Inferior parietal cortex (tissue), 1 donor: ENCODE measurements at regions not wholly inside any gene's neighbourhood (a gene's known extent, or its start where the extent isn't known, plus 50 kb on each side); places are given as distances from the start of the nearest gene placed in this dataset.

Experiments used
- DNase-seq: peaks from one replicate; pipeline ENCODE4 v3.0.0-alpha.2; 2016; ENCODE audit errors: extremely low spot score

DNA sequence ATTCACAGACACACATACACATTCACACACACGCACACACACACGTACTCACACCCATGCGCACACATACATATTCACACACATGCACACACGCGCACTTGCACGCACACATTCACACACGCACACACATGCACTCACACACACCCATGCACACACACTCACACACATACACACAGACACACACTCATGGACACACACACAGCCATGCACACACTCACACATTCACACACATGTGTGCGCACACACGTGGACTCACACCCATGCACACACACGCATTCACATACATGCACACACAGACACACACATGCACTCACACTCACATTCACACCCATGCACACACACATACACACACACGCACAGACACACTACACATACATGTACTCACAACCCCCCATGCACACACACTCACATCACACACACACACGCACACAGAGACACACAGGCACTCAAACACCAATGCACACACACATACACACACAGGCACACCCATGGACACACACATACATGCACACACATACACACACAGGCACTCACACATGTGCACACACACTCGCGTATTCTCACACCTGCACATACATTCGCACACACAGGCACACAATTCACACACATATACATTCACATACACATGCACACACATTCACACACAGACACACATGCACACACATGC, 589.1 kb downstream of the PTPRU start:
- DNase-seq: no peak

DNA sequence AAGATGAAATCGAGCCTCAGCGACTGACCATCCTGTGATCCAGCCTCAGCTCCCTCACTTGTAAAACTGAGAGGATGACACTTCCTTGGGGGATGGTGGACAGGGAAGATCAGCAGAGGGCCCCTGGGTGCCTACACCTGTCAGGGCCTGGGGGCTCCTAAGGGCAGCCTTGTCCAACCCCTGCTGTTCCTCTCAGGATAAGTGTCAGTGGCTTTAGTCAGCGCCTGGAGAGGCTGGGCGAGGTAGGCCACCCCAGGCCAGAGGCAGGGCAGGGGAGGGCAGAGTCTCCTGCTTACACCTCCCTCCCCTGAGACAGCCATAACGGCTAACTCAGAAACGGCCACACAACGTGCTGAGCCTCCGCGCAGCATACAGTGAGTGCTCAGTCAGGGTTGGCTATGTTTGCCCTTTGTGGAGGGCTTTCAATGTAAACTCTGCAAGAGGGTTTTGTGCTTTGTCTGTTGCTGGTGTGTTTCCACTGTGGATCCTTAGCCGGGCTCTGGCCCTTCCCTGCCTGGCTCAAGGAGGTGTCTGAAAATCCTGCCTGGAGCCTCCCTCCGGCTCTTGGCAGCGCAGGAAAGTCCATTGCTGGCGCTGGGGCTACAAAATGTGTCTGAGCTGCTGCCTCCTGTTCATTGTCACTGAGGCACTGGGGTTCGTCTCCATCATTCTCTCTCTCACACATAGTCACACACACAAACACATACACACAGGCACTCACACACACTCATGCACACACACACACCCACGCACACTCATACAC, 588.4 kb downstream of the PTPRU start:
- DNase-seq: no peak

DNA sequence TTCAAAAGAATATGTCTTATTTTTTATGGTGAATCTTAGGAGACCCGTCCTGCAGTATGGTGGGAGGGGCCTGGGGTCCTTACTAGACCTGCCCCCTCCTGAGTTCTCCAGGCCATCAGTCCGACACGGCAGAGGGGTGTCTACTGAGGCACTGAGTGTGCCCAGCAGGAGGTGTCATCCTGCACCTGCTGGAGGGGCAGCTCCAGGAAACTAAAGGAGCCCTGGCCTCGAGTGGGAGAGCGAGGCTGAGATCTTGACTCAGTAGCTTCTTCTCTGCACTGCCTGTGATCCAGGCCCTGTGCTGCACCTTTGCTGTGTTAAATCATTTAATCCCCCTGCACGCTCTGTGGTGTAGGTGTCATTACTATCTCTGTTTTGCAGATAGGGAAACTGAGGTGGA, 587.7 kb downstream of the PTPRU start:
- DNase-seq: no peak

DNA sequence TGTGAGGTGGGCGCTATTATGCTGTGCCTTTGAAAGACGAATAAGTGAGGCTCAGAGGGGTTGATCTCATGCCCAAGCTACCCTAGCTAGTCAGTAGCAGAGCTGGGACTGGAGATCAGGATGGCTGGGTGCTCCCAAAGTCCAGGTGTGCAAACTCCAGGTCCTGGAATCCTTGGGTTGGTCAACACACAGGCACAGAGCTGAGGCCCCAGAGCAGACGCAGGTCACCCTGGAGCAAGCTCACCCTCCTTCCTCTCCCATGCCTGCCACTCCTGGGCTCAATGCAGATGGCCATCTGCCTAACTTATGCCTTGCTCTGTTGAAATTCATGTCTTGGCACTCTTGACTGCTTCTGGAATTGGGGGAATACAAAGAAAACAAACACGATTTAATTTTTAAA, 587.2 kb downstream of the PTPRU start:
- no peak for DNase-seq

DNA sequence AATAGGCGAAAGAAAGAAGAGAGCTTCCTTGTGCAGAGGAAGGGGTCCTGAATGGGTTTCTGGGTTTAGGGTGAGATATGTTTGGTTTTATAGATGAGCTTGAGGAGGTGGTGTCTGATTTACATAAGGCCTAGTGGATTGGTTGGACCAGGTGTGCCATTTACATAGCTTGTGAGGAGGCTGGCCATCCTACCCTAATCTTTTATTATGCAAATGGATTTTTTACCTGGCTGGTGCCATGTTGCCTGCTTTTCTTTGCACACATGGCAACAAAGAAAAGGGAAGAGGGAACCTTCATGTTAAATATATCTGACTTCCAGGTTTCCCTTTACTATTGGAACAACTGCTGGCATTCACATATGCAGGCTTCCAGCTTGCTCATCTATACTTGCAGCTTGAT, 585.3 kb downstream of the PTPRU start:
- no peak for DNase-seq

DNA sequence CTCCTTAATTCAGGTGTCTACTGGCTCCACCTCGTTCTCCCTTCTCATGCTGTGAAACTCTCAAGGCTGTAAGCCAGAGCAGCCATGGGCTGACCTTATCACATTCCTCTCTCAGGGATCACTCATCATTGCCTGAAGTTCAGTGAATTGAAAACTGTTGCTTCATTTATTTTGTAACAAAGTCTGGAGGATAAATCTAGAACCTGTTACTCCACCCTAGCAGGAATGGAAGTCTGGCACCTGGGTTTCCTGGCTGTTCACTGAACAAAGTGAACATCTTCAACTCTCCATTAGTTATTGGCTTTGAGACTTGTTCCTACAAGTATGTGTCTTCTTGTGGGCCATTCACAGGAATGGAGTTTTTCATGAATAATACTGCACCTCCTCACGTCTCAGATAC, 584.1 kb downstream of the PTPRU start:
- no peak for DNase-seq

DNA sequence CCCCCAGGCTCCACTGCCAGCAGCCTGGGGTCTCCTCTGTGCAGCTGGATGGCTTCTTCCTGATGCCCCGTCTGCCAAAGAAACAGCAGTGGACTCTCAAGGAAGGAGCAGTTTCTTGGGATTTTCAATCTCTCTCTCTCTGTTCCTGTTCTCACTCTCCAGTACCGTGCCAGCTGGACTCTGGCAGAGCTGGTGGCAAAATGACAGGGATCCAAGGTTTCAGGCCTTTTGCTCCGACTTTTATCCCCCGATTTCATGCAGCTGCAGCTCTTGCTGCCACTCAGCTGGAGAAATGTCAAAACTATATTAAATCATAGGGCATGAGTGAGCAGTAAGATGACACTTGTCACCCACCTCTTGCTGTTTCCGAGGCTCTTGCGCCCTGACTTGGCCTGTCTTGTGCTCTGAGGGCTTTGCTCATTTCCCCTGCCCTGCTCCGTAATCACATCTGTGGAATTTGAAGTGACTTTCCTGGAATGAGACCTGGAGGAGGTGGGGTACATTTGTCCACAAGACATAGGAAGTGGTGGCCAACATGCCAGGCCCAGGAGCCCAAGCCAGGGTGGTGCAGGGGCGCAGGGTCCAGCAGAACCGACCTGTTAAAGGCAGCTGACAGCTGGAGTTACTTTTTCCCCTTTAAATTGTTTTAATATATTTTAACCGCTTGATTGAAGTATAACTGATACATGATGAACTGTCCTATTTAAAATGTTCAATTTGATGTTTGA, 576.2 kb downstream of the PTPRU start:
- DNase-seq: no peak

DNA sequence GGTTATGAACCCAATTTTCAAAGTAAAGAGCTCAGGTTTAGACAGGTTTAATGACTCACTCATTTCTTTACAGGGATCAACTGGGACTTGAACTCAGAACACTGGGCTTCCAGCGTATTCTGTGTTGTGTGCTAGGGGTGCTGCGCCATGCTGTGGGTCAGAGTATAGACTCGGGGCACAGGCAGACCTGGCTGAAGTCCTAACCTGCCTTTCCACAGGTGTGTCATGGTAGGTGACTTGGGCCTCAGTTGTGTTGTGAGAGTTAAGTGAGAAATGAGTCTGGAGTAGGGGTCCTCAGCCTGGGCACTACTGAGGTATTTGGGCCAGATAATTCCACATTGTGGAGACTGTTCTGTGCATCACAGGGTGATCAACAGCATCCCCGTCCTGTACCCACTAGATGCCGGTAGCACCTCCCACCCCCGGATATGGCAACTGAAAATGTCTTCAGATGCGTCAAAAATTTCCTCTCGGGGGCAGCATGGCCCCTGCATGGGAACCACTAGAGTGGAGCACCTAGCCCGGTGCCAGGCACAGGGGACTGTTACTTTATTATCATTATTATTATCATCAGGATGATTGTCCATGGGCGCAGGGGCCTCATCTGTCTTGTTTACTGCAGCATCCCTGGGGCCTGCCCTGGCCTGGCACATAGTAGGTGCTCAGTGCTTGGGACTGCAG, 575.5 kb downstream of the PTPRU start:
- DNase-seq: no peak

DNA sequence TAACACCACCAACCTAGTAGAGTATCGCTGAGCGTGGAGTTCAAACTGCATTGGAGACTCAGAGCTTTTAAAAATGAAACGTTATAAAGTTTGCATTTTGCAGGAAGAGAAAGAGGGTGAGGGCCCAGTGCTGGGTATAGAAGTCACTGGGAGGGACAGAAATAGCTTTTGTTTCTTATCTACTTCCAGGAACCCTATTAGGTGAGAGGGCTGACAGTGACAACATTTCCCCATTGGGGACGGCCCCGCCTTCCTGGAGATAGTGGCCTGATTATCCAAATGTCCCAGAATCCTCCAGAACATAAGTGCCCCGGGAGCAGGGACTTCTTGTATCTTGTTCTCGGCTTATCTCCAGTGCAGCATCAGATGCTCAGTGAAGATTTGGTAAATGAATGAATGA, 574.9 kb downstream of the PTPRU start:
- DNase-seq: no peak

DNA sequence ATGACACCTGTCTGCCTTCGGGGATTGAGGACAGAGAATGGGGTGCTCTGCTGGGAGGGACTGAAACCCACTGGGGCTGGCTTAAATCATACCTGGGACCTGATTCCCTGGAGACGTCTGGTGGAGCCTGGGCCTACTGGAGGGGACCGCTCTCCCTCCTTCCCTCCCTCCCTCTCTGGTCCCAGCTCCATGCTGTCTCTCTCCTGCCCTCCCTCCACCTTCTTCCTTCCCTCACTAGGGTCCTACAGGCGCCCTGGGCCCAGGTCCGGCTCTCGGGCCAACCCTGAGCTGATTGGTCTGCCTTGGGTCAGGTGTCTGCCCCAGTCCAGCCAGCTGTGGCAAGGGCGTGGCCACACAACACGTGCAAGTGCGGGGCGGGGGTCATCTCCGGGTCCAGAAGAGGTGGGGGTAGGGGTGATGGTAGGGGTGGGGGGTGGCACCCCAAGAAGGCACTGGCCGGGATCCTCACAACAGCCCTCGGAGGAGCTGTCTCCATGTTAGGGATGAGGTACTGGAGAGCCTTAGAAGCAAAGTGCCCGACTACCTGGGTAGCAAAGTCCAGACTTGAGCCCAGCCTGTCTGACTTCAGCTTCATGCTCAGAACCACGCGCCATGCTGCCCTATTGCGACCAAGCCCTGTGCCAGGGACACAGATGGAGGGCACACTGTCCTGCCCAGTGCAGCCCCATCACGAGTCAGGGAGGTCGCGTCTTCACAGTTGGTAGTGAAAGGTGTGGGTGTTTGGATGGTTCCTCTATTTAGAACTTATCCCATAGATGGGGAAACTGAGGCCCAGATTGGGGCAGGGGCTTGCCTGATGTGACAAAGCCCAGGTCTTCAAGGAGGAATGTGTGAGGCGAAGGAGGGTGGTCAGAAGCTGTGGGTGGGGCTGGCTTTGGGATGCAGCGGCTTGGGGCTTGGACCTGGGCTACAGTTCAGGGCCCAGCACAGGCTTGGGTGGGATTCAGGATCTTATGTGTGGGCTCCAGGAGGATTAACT, 574.1 kb downstream of the PTPRU start:
- DNase-seq: no peak

DNA sequence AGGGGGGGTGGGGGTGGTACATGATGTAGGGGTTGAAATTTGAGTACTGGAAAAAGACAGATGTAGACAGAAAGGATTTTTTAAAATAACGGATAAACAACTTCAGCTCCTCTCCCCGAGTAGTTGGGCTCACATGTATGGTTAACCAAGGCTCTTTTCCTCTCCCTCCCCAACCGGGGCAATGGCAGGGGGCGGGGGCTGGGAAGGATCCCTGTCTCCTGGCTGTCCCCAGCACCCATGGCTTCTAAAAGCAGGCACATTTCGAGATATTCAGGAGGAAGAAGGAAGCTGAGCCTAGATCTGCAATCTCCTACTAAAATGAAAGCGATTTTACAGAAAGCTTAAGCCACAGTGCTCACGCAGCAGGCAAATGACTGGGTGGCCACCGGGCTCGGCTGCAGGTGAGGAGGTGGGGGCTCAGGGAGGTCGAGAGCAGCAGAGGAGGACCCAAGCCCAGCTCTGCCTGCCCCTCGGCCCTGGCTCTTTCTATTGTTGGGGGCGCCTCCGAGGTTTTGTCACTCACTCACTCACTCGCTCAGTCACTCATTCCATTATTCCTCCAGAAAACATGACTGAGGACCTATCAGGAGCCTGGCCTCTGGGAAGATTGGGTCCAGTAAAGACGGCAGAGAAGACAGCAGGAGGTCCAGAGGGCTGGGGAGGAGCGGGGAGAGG, 573.3 kb downstream of the PTPRU start:
- DNase-seq: no peak

DNA sequence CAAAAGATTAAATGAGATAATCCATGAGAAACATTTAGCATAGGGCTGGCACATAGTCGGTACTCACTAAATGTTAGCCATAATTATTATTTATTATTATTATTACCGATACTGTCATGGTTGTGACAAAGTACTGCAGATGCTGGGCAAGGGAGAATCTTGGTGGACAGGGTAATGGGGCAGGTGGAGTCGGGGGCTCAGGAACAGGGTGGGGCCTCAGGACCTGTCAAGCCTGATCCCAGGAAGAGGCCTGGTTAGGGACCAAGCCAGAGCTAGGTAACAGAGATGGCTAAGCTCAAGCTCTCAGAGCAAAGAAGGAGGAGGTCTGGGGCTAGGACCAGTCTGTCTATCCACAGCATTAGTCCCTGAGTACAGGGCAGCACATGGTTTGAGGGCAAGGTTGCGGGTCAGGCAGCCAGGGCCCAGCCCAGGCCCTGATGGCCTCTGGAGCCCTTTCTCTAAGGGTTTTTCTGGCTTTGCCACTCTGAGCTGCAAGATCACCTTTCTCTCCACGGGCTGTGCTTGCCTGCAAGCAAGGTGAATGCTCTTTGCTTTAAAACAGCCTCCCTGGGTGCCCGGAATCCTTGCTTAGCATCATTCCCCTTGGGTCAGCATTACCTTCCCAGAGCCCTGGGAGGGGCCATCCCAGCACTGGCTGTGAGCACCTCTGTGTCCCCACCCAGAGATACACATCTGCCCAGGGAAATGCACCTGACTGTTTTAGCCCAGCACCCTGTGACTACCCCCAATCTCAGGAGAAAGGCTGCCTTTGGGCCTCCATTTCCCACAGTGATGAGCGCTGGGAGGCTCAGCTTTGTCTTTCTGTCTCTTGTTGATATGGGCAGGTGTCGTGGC, 572.0 kb downstream of the PTPRU start:
- no peak for DNase-seq

DNA sequence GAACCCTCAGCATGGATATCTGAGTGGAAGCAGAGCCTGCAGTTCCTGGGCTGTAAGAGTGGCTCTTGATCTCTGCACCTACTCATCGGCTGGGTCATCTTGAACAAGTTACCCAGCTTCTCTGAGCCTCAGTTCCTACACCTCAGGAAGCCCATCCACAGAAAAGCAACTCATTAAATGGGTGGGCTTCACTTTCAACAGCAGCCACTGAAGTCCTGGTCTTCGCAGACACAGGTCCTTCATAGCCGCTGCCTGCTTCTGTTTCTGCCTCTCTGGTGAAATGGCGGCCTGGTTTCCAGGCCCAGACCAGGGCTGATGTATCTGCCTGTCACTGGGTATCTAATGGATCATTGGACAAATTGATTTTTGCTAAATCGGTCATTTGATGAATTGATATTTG, 571.4 kb downstream of the PTPRU start:
- no peak for DNase-seq

DNA sequence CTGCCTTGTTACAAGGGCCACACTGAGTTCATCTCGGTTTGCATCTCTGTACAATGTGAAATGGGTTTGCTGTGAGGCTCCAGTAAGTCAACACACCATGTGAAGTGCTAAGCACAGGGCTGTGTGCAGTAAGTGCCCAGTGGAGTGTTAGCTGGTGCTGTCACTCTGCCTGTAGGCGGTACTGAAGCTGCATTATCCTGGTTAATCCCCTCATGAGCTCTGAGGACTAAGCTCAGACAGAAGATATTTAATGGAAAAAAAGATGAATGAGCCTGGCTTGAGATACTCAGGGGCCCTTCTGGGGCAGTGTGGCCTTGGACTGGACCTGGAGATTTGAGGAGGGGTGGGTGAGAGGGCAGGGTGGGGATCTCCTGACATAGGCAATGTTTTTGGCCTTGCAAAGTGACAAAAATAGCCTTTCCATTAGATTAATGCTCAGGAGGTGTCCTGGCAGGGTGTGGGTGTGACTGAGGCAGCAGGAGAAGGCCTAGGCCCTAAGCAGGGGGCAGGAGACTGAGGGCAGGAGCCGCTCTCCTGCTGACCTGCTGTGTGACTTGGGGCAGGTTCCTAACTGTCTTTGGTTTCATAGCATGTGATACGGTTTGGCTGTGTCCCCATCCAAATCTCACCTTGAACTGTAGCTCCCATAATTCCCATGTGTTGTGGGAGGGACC, 570.5 kb downstream of the PTPRU start:
- no peak for DNase-seq

DNA sequence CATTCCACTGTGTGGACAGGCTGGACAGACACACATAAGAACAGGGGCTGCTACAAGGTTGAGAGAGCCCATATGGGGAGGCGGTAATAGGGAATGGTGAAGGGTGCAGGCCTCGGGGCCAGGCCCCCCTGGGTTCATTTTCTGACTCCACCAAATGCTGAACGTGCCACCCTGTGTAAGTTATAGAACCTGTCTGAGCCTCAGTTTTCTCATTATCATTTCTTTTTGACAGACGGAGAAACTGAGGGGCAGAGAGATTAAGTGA, 569.5 kb downstream of the PTPRU start:
- no peak for DNase-seq

DNA sequence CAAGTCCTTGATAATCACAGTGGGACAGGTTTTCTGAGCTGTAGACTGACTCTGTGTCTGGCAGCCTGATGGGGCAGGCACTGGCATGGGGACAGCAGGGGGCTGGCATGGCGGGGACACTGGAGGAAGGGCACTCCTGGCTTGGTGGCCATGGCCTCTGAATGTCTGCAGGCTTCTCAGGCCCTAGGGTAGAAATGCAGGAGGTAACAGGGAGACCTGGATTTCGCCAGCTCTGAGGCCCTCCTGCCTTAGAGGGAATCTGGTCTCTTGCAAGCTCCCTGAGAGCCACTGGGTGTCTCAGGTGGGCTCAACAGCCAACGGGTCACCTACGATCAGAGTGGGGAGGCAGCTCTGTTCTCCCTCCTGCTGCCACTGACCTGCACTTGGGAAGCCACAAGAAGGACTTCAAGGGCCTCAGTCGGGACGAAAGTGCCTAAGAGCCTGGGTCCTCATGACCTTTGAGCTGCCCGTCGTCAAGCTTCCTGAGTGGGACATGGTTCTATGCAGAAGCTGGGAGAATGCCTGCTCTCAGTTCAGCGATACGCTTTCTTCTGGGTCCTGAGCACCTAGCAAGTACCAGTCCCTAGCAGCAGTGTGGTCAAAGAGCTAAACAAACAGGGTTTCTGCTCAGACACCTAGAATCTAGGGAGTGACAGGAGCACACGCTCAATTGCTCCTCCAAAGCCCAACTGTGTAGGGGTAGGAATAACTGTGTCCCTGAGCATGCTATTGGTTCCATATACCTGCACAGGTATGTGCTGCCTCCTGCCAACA, 569.0 kb downstream of the PTPRU start:
- DNase-seq: no peak

DNA sequence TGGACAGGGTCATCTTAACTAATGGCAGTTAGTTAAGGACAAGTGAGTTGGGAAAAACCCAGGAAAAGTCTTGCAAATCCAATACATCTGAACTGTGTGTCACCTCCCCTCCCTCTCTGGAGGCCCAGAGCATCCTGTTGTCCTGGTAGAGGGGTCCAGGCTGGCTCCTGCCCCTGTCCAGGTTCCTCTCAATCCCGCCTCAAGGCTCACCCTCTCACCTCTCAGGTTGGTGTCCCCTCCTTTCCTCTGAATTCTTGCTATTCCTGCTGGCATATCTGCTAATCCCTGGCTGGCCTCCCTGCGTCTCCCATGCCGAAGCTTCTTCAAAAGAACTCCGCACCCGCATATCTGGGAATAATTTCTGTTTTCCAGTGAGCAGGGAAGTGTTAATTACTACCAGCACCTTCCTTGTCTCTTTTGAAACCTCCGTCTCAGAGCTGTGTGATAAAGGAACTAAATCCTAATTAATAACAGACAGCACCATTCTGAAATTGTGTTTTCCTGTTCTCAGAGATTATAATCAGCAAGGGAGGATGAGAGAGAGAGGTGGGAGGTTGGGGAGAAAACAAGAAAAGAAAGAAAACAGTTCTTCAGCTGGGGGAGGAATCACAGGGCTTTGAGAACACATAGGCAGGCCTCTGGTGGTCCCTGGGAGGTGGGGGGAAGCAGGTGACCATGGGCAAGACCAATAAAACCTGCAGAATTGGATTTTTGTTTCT, 568.0 kb downstream of the PTPRU start:
- no peak for DNase-seq

DNA sequence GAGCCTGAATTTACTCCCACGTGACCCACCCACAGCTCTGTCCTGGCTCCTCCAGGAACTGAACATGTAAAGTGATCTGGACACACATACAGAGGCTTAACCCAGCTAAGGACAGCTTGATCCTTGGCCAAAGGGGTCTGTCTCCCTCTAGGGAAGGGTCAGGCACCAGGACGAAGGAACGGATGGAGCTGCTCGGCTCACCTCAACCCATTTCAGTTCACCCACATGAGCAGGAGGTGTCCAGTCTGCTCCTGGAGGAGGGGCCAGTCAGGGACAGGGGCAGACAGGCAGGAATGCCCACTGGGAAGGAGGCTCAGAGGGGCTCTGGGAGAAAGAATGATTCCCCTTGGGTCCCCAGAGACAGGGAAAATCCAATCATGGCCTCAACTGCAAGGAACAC, 567.2 kb downstream of the PTPRU start:
- DNase-seq: no peak
